ENCODE measurements at regions not wholly inside any gene's neighbourhood (a gene's known extent, or its start where the extent isn't known, plus 50 kb on each side); places are given as distances from the start of the nearest gene placed in this dataset.
"Not testable (repeated sequence)": the region's sequence is repeated elsewhere in the genome, so short reads cannot be mapped to it uniquely, and the experiment has no call there.

- DNase-seq (ENCODE audit: low spot score): no peak
Measured at GRCh38 chr12:14213542-14213941, 151.9 kb upstream of the ATF7IP start.

- no peak for DNase-seq (ENCODE audit: low spot score)
Measured at GRCh38 chr12:14214495-14214894, 151.0 kb upstream of the ATF7IP start.

- not testable (repeated sequence) for DNase-seq (ENCODE audit: low spot score)
Measured at GRCh38 chr12:14215949-14216348, 149.5 kb upstream of the ATF7IP start.

GRCh38 chr12:14216405-14217294 lies 148.8 kb upstream of the ATF7IP start:
- no peak for DNase-seq (ENCODE audit: low spot score)

GRCh38 chr12:14219156-14219555 lies 146.3 kb upstream of the ATF7IP start:
- no peak for DNase-seq (ENCODE audit: low spot score)

- not testable (repeated sequence) for DNase-seq (ENCODE audit: low spot score)
Measured at GRCh38 chr12:14219670-14220069, 145.8 kb upstream of the ATF7IP start.

- DNase-seq (ENCODE audit: low spot score): no peak
Measured at GRCh38 chr12:14225064-14225463, 140.4 kb upstream of the ATF7IP start.

GRCh38 chr12:14235176-14235575 lies 130.3 kb upstream of the ATF7IP start:
- not testable (repeated sequence) for DNase-seq (ENCODE audit: low spot score)

GRCh38 chr12:14236641-14237040 lies 128.8 kb upstream of the ATF7IP start:
- DNase-seq (ENCODE audit: low spot score): not testable (repeated sequence)

- no peak for DNase-seq (ENCODE audit: low spot score)
Measured at GRCh38 chr12:14238221-14238792, 127.2 kb upstream of the ATF7IP start.

- DNase-seq (ENCODE audit: low spot score): no peak
Measured at GRCh38 chr12:14239350-14239934, 126.0 kb upstream of the ATF7IP start.

- DNase-seq (ENCODE audit: low spot score): no peak
Measured at GRCh38 chr12:14239935-14240872, 125.3 kb upstream of the ATF7IP start.

- no peak for DNase-seq (ENCODE audit: low spot score)
Measured at GRCh38 chr12:14240873-14241220, 124.6 kb upstream of the ATF7IP start.

GRCh38 chr12:14242825-14243224 lies 122.7 kb upstream of the ATF7IP start:
- not testable (repeated sequence) for DNase-seq (ENCODE audit: low spot score)

GRCh38 chr12:14243941-14244340 lies 121.5 kb upstream of the ATF7IP start:
- DNase-seq (ENCODE audit: low spot score): no peak

- DNase-seq (ENCODE audit: low spot score): no peak
Measured at GRCh38 chr12:14244876-14245669, 120.4 kb upstream of the ATF7IP start.

- no peak for DNase-seq (ENCODE audit: low spot score)
Measured at GRCh38 chr12:14247166-14247565, 118.3 kb upstream of the ATF7IP start.

GRCh38 chr12:14249368-14249767 lies 116.1 kb upstream of the ATF7IP start:
- no peak for DNase-seq (ENCODE audit: low spot score)

GRCh38 chr12:14252697-14253096 lies 112.8 kb upstream of the ATF7IP start:
- no peak for DNase-seq (ENCODE audit: low spot score)

- no peak for DNase-seq (ENCODE audit: low spot score)
Measured at GRCh38 chr12:14253496-14253895, 112.0 kb upstream of the ATF7IP start.

- DNase-seq (ENCODE audit: low spot score): no peak
Measured at GRCh38 chr12:14254781-14255180, 110.7 kb upstream of the ATF7IP start.

Data from AG08396 (cell line).